Upper lobe of right lung (tissue), 1 donor: ENCODE measurements at regions not wholly inside any gene's neighbourhood (a gene's known extent, or its start where the extent isn't known, plus 50 kb on each side); places are given as distances from the start of the nearest gene placed in this dataset.

Experiments
- ATAC-seq: fragments of 200-7000 bp; cut with Tn5 transposase; one replicate; pipeline ENCODE4 v1.9.1; 2020; ENCODE audit warnings: mild to moderate bottlenecking, moderate library complexity
- DNase-seq: peaks from one replicate; pipeline ENCODE4 v3.0.0-alpha.2; 2020
- H3K27ac ChIP-seq: fragments of 200-600 bp; one replicate; pipeline ENCODE4 v1.8.0; 2022
- H3K27me3 ChIP-seq: fragments of 200-600 bp; one replicate; pipeline ENCODE4 v1.8.0; 2022; ENCODE audit warnings: mild to moderate bottlenecking
- H3K36me3 ChIP-seq: fragments of 200-600 bp; one replicate; pipeline ENCODE4 v1.8.0; 2022
- H3K4me1 ChIP-seq: fragments of 200-600 bp; one replicate; pipeline ENCODE4 v1.8.0; 2022
- H3K4me3 ChIP-seq: fragments of 200-600 bp; one replicate; pipeline ENCODE4 v1.8.0; 2022; ENCODE audit warnings: mild to moderate bottlenecking
- H3K9me3 ChIP-seq: fragments of 200-600 bp; one replicate; pipeline ENCODE4 v1.8.0; 2022
- CTCF ChIP-seq: fragments of 200-600 bp; IDR thresholded peaks from one replicate; pipeline ENCODE4 v1.8.0; 2022; ENCODE audit warnings: antibody characterized with exemption
- intact Hi-C: fragments of 100-400 bp; cut with DNase I; formaldehyde crosslinking; loops from one replicate; pipeline ENCODE4 v1.11.0; 2022
- donor health status: DM: no; HTN: yes; CAD: no; lungs with severe emphysema.

GRCh38 chr2:34474646-34475045 is 875.5 kb upstream of the FAM98A start:
- TF ChIP-seq CTCF, result no peak
- Histone ChIP-seq H3K4me3 (no peak overlapping the region), H3K4me1 (no peaks in the 10 kb centered on the region), H3K27me3 (no peaks in the 10 kb centered on the region), H3K27ac (no peak overlapping the region), H3K9me3 (no peaks in the 10 kb centered on the region), H3K36me3 (no peaks in the 10 kb centered on the region)
- DNase-seq, result no peak
- intact Hi-C loops, result no loop called here
- no peak for ATAC-seq

GRCh38 chr2:34447097-34447496 is 848.0 kb upstream of the FAM98A start:
- no peak overlapping the region for H3K4me3 ChIP-seq
- no peaks in the 10 kb centered on the region for H3K4me1 ChIP-seq
- TF ChIP-seq CTCF, result no peak
- ATAC-seq (no peak), DNase-seq (no peak)
- peaks cover 14% of the 10 kb centered on the region for H3K9me3 ChIP-seq
- H3K36me3 ChIP-seq, result no peaks in the 10 kb centered on the region
- no peaks in the 10 kb centered on the region for H3K27me3 ChIP-seq
- H3K27ac ChIP-seq, result no peak overlapping the region
- intact Hi-C loops, result no loop called here

GRCh38 chr2:34423301-34423700 is 824.2 kb upstream of the FAM98A start:
- Histone ChIP-seq H3K4me1 (no peaks in the 10 kb centered on the region), H3K9me3 (no peaks in the 10 kb centered on the region), H3K36me3 (no peaks in the 10 kb centered on the region), H3K4me3 (no peak overlapping the region), H3K27me3 (no peaks in the 10 kb centered on the region), H3K27ac (no peak overlapping the region)
- DNase-seq (no peak), ATAC-seq (no peak)
- no peak for TF ChIP-seq CTCF
- intact Hi-C loops, result no loop called here

GRCh38 chr2:34419856-34420255 is 820.8 kb upstream of the FAM98A start:
- H3K27me3 ChIP-seq, result no peaks in the 10 kb centered on the region
- no peak for DNase-seq
- H3K27ac ChIP-seq, result no peak overlapping the region
- TF ChIP-seq CTCF, result no peak
- intact Hi-C loops, result no loop called here
- no peaks in the 10 kb centered on the region for H3K4me1 ChIP-seq
- H3K4me3 ChIP-seq, result no peak overlapping the region
- no peak for ATAC-seq
- no peaks in the 10 kb centered on the region for H3K36me3 ChIP-seq
- H3K9me3 ChIP-seq, result no peaks in the 10 kb centered on the region

- Histone ChIP-seq H3K9me3 (no peaks in the 10 kb centered on the region), H3K27me3 (no peaks in the 10 kb centered on the region), H3K27ac (no peak overlapping the region), H3K4me3 (no peak overlapping the region), H3K36me3 (no peaks in the 10 kb centered on the region), H3K4me1 (no peaks in the 10 kb centered on the region)
- no peak for TF ChIP-seq CTCF
- DNase-seq, result no peak
- intact Hi-C loops, result no loop called here
- ATAC-seq, result no peak
Measured at GRCh38 chr2:34416856-34417255, 817.8 kb upstream of the FAM98A start.

- intact Hi-C loops, result no loop called here
- Histone ChIP-seq H3K9me3 (no peaks in the 10 kb centered on the region), H3K27ac (no peak overlapping the region), H3K4me3 (no peak overlapping the region), H3K4me1 (no peaks in the 10 kb centered on the region), H3K27me3 (no peaks in the 10 kb centered on the region), H3K36me3 (no peaks in the 10 kb centered on the region)
- DNase-seq (no peak), ATAC-seq (no peak)
- no peak for TF ChIP-seq CTCF
Measured at GRCh38 chr2:34414856-34415255, 815.8 kb upstream of the FAM98A start.
